ENCODE measurements at regions not wholly inside any gene's neighbourhood (a gene's known extent, or its start where the extent isn't known, plus 50 kb on each side); places are given as distances from the start of the nearest gene placed in this dataset.

- TF ChIP-seq, protein P1, sequence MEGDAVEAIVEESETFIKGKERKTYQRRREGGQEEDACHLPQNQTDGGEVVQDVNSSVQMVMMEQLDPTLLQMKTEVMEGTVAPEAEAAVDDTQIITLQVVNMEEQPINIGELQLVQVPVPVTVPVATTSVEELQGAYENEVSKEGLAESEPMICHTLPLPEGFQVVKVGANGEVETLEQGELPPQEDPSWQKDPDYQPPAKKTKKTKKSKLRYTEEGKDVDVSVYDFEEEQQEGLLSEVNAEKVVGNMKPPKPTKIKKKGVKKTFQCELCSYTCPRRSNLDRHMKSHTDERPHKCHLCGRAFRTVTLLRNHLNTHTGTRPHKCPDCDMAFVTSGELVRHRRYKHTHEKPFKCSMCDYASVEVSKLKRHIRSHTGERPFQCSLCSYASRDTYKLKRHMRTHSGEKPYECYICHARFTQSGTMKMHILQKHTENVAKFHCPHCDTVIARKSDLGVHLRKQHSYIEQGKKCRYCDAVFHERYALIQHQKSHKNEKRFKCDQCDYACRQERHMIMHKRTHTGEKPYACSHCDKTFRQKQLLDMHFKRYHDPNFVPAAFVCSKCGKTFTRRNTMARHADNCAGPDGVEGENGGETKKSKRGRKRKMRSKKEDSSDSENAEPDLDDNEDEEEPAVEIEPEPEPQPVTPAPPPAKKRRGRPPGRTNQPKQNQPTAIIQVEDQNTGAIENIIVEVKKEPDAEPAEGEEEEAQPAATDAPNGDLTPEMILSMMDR (IDR thresholded peaks at IDR 0.05), result no peak
- TF ChIP-seq POLR2A (IDR thresholded peaks at IDR 0.05), result no peak
Observed at GRCh38 chr22:19640306-19640705, 74.0 kb upstream of the SEPTIN5 start.
